GM21786 (cell line): ENCODE measurements at regions not wholly inside any gene's neighbourhood (a gene's known extent, or its start where the extent isn't known, plus 50 kb on each side); places are given as distances from the start of the nearest gene placed in this dataset.
"Not testable (repeated sequence)": the region's sequence is repeated elsewhere in the genome, so short reads cannot be mapped to it uniquely, and the experiment has no call there.

Experiments
- ATAC-seq: cut with Tn5 transposase; IDR thresholded peaks from one replicate; pipeline ENCODE4 v1.9.1; 2021; ENCODE audit not compliant: unreplicated experiment

DNA sequence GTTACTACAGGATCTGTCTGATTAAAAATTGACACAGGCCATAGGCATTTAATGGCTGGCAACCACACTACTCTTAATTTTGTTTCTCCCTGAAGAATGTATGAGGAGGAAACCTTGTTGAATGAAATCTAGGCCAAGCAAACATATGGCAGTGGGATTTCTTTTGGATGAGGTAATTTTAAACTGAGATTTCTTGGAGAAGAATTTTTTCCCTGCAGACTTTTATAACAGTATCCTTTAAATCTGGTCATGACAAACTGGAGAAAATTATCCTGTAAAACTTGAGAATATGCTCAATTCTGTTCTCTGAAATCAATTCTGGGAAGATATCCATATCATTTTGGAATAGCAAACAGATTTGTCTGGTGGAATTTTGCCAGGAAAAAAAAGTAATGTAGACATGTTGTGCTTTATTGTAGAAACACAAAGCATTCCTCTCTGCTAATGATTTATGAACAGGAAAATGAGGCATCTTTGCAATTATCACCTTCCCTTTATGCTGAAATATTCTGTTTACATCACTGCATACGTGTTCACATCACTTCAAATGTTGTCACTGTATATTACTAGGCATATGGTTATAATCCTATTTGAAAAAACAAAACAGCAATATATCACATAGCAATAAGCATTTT is 108.3 kb upstream of the ARSJ start:
- no peak for ATAC-seq

DNA sequence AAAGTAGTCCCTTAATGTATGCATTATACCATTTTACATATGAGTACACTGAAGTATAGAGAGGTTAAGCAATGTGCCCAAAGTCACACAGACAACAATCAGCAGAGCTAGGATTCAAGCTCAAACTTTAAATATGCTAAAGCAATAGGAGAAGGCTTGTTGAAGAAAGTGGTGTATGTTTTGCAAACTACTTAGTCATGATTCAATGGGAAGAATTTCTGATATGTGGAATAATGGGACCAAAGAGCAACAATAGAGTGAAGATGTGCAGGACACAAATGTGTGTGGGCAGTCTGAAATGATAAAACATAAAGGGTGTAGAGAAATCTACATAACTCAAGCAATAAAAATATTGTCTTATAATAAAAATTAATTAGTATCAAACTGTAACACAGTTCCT is 109.0 kb upstream of the ARSJ start:
- no peak for ATAC-seq

DNA sequence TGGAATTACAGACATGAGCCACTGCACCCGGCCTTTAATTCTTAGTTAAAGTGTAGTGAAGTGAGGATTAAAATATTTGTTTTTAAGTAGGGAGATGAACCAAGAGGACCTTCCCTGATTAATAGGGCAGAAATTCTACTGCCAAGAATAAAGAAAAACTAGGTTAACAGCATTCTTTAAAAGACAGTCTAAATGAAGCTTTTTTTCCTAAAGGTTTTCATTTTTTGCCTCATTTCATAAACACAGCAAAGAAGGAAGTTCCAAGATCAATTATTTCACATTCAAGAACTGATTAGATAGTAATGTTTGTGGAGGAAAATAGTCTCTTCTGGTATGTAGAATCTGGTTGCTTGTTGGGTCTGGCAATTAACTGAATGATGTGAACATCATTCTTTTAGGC is 112.1 kb upstream of the ARSJ start:
- ATAC-seq: no peak

DNA sequence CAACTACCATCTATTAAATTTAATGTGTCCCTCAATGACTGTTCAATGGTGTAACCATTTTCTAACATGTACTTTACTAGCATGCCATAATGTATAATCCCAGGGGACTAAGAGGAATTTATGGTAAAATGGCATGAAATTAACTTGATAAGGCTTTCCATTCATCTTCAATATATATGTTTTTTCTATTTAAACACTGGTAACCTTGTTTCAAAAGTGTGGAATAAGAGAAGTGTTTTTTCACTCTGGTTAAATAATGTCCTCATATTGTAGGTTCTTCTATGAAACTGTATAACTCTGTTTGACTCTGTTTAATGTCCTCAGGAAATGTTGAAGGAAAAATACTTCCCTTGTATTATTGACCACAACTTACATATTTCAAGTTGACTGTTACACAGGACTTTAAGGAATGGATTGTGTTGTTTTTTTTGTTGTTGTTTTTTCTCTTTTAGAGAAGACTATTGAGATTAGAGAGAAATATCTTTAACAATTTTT is 113.8 kb upstream of the ARSJ start:
- no peak for ATAC-seq

DNA sequence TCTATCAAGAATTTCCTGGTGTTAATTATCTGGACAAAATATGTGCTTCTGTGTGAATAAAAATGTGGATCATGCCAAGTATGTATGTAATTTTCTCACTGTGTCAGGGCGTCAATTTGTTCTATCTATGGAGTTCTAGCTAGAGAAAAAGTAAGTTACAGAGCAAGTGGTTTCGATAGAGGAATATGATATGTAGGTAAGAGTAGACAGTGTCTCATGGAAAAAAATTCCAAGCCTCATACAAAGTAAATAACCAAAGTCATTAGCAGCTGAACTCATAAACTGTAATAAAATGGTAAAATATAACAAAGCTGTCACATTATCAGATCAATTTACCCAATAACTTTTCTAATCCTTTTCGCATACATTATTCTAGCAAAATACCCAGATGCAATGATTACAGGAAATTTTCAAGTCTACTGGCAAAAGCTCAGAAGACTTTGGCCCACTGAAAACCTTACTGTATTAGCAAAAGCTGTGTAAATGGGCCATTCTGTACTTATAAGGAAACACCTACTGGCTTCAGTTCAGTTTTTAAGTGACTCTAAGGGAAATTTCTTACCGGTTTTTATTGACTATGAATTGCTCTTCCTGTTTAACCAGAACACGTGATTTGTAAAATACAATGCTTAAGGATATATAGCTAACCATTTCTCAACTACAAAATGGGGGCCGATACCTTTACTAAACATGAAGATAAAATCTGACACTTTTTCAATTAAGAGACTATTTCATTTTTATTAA is 121.0 kb upstream of the ARSJ start:
- no peak for ATAC-seq

DNA sequence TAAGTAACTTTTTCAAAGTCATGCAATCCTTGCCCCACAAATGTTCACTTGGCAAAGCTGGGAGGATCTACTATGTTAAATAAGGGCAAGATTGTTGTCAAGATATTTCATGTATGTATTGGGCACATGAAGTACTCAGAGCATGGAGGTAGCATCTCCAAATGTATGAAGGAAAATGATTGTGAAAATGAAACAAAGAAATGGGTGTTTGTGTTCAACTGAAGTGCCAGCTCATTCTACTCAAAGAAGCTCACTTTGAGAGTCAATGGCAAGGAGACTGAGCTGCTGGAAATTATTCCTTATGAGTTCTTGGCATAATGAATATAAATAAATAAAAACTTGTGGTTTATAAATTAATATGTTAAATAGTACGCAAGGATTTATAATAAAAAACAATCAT is 124.5 kb upstream of the ARSJ start:
- peak; percentile 48 for ATAC-seq

DNA sequence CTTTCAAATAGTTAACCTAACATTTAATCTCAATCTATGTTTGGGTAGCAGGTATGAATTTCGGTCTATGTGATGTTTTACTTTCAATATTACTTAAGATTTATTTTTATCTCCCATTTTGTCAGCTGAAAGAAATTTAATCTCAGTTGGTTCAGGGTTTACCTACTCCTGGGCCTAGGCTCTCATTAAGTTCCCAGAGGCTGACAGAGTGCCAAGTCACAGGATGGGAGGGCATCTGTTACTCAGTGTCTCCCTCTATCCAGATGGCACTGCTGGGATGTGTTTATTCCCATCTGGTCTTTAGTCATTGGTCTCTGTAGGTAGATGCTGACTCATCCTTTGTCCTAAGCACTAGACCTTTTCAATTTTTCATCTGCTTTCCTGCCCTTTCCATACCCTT is 129.4 kb upstream of the ARSJ start:
- ATAC-seq: no peak

DNA sequence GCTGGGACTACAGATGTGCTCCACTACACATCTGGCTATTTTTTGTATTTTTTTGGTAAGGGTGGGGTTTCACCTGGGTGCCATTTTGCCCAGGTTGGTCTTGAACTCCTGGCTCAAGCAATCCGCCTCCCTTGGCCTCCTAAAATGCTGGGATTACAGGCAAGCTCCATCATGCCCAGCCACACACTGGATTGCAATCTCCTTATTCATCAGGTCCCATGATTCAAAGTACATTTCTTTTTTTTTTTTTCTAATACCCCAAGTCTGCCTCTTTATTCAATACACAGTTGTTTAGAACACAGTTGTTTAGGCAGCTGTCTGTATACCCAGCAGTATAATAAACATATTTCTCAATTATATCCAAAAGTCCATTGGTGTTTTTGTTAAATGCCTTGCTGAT is 130.3 kb upstream of the ARSJ start:
- ATAC-seq: no peak

DNA sequence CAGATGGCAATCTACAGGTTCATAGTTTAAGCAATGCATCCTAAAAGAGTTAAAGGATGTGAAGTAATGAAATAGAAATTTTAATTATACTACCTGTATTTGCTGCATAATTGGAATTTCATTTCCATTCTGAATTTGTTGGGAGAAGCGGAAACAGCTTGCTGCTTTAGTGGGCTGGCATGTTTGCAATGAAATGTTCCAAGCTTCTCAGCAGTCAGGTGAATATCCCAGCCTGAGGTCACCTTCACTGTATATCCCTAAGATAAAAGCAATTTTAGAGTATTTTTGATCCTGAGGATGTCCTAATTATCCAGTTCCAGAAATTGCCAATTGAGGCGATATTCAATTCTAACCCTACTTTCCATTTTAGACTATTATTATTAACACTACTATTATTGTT is 136.1 kb upstream of the ARSJ start:
- no peak for ATAC-seq

DNA sequence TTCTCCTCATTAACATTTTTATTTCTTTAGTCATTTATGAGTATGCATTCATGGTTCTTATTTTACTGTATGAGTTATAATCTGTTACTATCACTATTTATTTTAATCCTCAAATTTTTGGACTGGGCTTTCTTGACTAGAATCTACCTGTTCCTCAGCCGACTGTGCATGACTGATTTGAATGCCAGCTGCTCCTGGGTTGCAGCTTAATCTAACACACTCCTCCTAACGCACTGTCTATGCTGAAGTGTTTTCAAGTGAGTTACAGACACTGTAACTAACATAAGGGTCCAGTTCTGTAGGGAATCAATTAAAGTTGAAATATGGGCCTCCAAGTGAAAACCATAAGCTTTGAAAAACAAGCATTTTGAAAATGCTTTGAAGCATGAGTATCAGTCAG is 137.4 kb upstream of the ARSJ start:
- no peak for ATAC-seq

DNA sequence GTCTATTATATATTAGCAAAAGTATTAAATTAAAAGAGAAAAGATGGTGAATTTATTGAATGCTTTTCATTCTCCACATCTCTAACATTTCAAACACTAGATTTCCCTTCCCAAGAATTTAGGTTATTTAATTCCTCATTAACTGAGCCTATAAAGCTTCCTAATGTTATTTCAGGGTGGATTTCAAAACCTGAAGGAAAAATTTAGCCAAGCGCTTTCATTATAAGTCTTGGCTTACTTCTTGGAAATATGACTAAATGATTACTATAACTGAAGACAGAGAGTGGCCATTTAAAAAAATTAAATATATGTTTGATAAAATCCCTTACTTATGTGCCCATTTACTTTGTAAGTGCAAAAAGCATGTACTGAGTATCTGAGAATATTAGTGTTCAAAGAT is 141.8 kb upstream of the ARSJ start:
- ATAC-seq: no peak

DNA sequence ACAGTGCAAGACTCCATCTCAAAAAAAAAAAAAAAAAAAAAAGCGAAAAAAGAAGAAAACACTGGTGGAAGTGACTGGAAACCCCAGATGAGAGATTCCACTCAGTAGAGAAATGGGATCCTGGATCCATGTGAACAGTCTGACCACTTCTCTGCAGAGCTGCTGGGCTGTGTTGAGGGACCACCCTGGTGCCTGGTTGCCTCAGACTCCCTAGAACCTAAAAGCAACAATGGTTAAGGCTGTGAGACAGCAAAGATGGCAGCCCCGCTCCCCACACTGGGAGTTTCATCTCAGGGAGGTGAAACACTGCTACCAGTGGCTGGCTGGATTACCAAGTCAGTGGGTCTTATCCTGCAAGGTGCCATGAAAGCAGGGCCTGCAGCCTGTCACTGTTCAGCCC is 152.8 kb upstream of the ARSJ start:
- no peak for ATAC-seq

DNA sequence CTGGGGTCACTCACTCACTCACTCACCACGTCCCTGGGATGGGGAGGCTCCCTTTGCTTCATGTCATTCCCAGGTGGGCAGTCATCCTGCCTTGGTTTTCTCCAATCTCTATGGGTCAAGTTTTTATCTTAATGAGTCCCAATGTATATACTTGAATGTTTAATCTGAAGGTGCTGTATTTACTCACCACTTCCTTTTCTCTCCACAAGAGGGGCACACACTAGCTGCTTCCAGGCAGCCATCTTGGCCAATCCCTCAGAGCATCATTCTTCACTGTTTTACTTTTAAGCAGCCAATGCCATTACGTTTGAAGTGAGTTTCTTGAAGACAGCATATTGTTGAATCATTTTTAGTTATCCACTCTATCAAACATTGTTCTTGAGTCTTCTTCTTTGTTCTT is 153.4 kb upstream of the ARSJ start:
- ATAC-seq: peak; percentile 69

DNA sequence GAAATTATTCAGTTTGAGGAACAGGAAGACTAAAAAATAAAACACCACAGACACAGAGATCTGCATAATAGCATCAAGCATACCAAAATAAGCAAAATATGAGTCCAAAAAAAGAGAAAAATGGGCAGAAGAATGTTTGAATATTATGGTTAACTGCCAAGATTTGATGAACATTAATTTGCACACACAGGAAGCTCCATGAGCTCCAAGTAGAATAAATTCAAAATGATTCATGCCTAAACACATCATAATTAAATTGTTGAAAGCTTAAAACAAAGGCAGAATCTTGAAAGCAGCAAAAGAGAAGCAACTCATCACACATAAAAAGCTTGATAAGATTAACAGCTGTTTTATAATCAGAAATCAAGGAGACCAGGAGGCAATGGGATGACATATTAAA is 156.6 kb upstream of the ARSJ start:
- no peak for ATAC-seq

DNA sequence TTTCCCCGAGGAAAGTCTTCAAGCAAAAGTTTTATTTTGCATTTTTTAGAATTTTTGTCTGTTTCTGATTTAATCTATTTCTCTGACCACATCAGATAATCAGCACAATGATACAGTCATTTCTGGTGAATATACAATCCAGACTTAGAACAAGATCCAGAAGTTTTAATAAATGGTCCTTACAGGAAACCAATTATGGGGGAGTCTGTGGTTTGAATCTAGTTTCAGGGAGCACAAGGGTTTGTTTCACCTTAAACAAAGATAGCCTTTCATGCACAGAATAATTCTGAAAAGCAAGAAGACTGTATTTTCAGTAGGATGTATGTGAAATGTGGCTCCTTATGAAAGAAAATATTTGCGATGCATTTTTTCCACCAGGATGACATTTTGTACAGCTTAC is 158.5 kb upstream of the ARSJ start:
- no peak for ATAC-seq

DNA sequence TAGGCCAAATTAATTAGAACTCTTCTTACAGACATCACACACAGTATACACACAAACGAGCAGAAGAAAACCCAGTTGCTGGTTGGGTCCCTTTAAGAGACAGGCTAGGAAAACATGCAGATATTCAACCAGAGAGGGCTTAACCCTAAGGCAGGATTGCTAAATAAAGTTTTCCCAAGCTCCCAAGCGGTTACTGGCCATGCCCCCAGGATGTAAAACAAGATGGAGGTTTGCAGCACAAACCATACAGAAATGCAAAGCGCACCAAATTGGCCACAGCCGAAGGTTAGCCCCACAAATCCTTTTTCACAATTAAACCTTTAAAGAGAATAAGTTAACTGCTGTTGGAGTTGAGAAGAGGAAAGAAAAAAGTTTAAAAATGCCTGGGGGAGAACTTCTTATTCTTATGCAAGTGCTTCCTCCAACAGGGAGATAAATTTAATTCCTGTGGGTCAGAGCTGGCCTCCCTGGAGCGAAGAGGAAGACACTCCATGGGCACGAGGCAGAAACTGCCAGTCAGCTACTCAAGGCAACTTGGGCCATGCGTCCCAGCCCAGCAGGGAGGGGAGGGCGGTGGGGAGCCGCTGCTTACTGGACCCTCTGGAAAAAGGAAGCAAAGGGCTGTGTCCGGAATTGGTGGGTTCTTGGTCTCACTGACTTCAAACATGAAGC is 167.6 kb upstream of the ARSJ start:
- no peak for ATAC-seq

DNA sequence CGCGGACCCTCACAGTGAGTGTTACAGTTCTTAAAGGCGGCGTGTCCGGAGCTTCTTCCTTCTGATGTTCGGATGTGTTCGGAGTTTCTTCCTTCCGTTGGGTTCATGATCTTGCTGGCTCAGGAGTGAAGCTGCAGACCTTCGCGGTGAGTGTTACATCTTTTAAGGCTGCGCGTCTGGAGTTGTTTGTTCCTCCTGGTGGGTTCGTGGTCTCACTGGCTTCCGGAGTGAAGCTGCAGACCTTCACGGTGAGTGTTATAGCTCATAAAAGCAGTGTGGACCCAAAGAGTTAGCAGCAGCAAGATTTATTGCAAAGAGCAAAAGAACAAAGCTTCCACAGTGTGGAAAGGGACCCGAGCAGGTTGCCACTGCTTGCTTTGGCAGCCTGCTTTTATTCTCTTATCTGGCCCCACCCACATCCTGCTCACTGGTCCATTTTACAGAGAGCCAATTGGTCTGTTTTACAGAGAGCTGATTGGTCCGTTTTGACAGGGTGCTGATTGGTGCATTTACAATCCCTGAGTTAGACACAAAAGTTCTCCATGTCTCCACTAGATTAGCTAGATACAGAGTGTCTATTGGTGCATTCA is 168.3 kb upstream of the ARSJ start:
- ATAC-seq: not testable (repeated sequence)

DNA sequence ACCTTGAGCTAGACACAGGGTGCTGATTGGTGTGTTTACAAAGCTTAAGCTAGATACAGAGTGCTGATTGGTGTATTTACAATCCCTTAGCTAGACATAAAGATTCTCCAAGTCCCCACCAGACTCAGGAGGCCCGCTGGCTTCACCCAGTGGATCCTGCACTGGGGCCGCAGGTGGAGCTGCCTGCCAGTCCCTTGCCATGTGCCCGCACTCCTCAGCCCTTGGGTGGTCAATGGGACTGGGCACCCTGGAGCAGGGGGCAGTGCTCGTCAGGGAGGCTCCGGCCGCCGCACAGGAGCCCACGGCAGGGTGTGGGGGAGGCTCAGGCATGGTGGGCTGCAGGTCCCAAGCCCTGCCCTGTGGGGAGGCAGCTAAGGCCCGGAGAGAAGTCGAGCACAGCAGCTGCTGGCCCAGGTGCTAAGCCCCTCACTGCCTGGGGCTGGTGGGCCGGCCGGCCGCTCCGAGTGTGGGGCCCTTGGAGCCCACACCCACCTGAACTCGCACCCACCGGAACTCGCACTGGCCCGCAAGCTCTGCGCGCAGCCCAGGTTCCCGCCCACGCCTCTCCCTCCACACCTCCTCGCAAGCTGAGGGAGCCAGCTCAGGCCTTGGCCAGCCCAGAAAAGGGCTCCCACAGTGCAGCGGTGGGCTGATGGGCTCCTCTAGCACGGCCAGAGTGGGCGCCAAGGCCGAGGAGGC is 169.1 kb upstream of the ARSJ start:
- not testable (repeated sequence) for ATAC-seq

DNA sequence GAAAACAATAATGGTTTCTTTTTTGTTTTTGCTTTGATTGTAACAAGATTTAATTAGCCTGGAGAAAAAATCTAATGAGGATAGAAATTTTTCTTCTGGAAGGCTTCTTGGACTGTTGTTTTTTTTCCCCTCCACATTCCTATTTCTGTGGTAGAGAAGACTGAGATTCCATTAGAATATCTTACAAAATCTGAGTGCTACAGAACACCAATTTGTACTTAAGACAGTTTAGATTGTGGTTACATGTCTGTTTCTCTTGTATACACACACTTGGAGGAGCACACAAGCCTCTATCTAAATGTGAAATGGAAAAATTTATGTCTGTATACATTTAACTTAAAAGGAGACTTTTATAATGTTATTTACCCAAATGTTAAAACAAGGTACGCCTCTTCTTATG is 176.9 kb upstream of the ARSJ start:
- ATAC-seq: no peak

DNA sequence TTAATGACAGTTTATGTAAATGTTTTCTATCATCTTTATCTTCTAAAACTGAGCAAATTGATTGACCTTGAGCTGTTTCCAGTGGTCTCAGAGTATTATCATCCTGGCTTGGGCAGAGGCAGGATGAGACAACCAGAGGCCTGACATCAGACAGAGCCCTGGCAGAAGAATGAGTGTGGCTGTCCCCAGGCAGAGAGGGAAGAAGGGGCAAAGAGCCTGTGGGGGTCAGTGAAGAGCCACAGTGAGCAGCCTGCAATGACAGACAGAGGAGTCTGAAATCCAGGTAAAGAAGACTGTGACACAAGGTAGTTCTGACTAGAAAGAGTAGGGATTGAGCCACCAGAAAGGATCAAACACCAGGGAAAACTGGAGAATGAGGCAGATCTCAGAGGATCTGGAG is 182.4 kb upstream of the ARSJ start:
- no peak for ATAC-seq

DNA sequence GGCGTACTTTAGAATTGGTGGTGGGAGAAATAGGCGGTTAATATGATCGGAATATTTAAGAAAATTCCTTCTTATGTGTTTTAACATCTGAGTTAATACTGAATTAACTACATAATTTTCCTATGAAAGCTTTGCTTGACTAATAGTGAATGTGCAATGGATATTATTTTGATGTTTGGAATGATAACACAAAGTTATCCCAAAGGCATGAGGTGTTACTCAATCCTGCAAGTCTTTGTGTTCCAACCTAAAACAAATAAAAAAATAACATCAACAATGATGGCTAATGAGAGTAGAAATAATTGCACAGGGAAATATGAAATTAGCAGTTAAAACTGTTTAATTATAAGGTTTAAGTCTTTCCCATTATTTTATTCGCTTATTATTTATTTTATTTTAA is 183.6 kb upstream of the ARSJ start:
- ATAC-seq: no peak
